K562 (cell line): ENCODE measurements at regions not wholly inside any gene's neighbourhood (a gene's known extent, or its start where the extent isn't known, plus 50 kb on each side); places are given as distances from the start of the nearest gene placed in this dataset.

ENCODE experiments used
- ATAC-seq: fragments of 200-7000 bp; cut with Tn5 transposase; 3 replicates; pipeline ENCODE4 v1.9.1; 2020; ENCODE audit warnings: moderate library complexity
- BruUV-seq: library from RNA; stranded (reverse); fragments of 400-500 nt; replicated peaks from 2 replicates; lab custom pipeline; 2021; lab: Mats Ljungman, UMichigan
- CTCF ChIA-PET: fragments of 300-600 bp; formaldehyde crosslinking; extraction: SDS; loops from one replicate; lab custom pipeline; 2021; ENCODE audit warnings: low intra/inter-chr PET ratio; lab: Yijun Ruan, JAX
- POLR2A ChIA-PET: fragments of 300-600, 350-650 bp; sonication (Branson Sonifier 250); formaldehyde crosslinking; extraction: SDS; loops from one replicate; lab custom pipeline; 2021; ENCODE audit warnings: antibody characterized with exemption, inconsistent platforms; lab: Yijun Ruan, JAX
- DNase-seq, 4 experiments: peaks; one replicate each; pipeline versions ENCODE4 v3.0.0 to v3.0.0-alpha.2; 2011 to 2018; ENCODE audit warnings: low spot score in 3 of 4, mixed read lengths in 3 of 4; ENCODE audit errors: extremely low read depth in 1 of 4
- FAIRE-seq: peaks from 2 replicates; lab custom pipeline; 2011; peaks lifted over from hg19 to GRCh38; lab: Jason Lieb, UNC
- H2AFZ ChIP-seq: 2 replicates; pipeline ENCODE4 v1.6.0; 2011; ENCODE audit warnings: low read depth, low read length, control low read depth, inconsistent platforms
- H3K27ac ChIP-seq: fragments of 200-600 bp; 3 replicates; pipeline ENCODE4 v1.8.0; 2011; ENCODE audit warnings: low read depth, mild to moderate bottlenecking, control low read depth, inconsistent platforms, low read length, moderate library complexity, mixed read lengths; ENCODE audit errors: extremely low read depth
- H3K27me3 ChIP-seq, 2 experiments: fragments of 300-600 bp in 1 of 2; 2 replicates in 1 of 2; 3 replicates in 1 of 2; pipeline versions ENCODE4 v1.6.0 to v1.8.0; 2011; ENCODE audit warnings: inconsistent platforms in 2 of 2, low read length in 2 of 2, mild to moderate bottlenecking in 1 of 2, mixed read lengths in 1 of 2, moderate library complexity in 1 of 2; ENCODE audit not compliant: control insufficient read depth in 2 of 2, insufficient read depth in 2 of 2
- H3K36me3 ChIP-seq: fragments of 300-600 bp; 3 replicates; pipeline ENCODE4 v1.8.0; 2011; ENCODE audit warnings: mild to moderate bottlenecking, low read length, inconsistent platforms; ENCODE audit not compliant: control insufficient read depth, insufficient read depth
- H3K4me1 ChIP-seq, 2 experiments: fragments of 200-600 bp in 1 of 2; replicated peaks in 1 of 2; 2 replicates in 1 of 2; 3 replicates in 1 of 2; pipeline versions ENCODE4 v1.5.1 to v1.8.0; 2011; ENCODE audit warnings: inconsistent platforms in 2 of 2, low read length in 2 of 2, mild to moderate bottlenecking in 1 of 2, mixed read lengths in 1 of 2, moderate library complexity in 1 of 2; ENCODE audit not compliant: control insufficient read depth in 2 of 2, insufficient read depth in 2 of 2
- H3K4me2 ChIP-seq: 2 replicates; pipeline ENCODE4 v1.6.1; 2011; ENCODE audit warnings: low read length, control low read depth, inconsistent platforms, mixed read lengths; ENCODE audit not compliant: insufficient read depth
- H3K4me3 ChIP-seq: fragments of 200-600 bp; sonication (generic), shearing (Covaris generic); 2 replicates; pipeline ENCODE4 v1.5.1; 2016; ENCODE audit warnings: control low read depth, inconsistent platforms
- H3K79me2 ChIP-seq: fragments of 200-600 bp; 3 replicates; pipeline ENCODE4 v1.8.0; 2011; ENCODE audit warnings: low read length, inconsistent platforms; ENCODE audit not compliant: control insufficient read depth, insufficient read depth
- H3K9ac ChIP-seq, 2 experiments: 2 replicates each; pipeline versions ENCODE4 v1.6.0 to v1.6.1; 2011; ENCODE audit warnings: low read depth in 2 of 2, low read length in 2 of 2, control low read depth in 1 of 2, inconsistent platforms in 1 of 2, mild to moderate bottlenecking in 1 of 2, mixed read lengths in 1 of 2; ENCODE audit not compliant: insufficient read depth in 1 of 2
- H3K9me1 ChIP-seq: one replicate; pipeline ENCODE4 v1.6.0; 2011; ENCODE audit warnings: inconsistent platforms, mild to moderate bottlenecking, low read length, moderate library complexity; ENCODE audit not compliant: control insufficient read depth, insufficient read depth
- H3K9me3 ChIP-seq: replicated peaks from 2 replicates; pipeline ENCODE4 v1.5.1; 2011; ENCODE audit warnings: low read depth, low read length, inconsistent platforms; ENCODE audit not compliant: control insufficient read depth, insufficient read depth
- H4K20me1 ChIP-seq: replicated peaks from 2 replicates; pipeline ENCODE4 v1.6.1; 2011; ENCODE audit warnings: low read length, inconsistent platforms, mixed read lengths; ENCODE audit not compliant: control insufficient read depth, insufficient read depth
- ATF3 ChIP-seq, 2 experiments: fragments of 450-650 bp in 1 of 2; sonication (generic) in 1 of 2; formaldehyde crosslinking in 1 of 2; IDR thresholded peaks in 1 of 2; conservative IDR thresholded peaks in 1 of 2; 2 replicates each; pipeline versions ENCODE4 v1.6.1 to v1.8.1; 2016 to 2023; ENCODE audit warnings: mild to moderate bottlenecking in 2 of 2, moderate library complexity in 2 of 2, inconsistent platforms in 1 of 2, missing genetic modification reagents in 1 of 2
- FOS ChIP-seq: IDR thresholded peaks from 3 replicates; pipeline ENCODE4 v1.6.1; 2011; ENCODE audit not compliant: insufficient read length; ENCODE audit errors: extremely low read depth
- HOXB6 ChIP-seq: fragments of 250-450 bp; sonication (Bioruptor Pico); IDR thresholded peaks from 2 replicates; pipeline ENCODE4 v1.5.1; 2022; ENCODE audit warnings: mild to moderate bottlenecking, borderline replicate concordance
- JUNB ChIP-seq: fragments of 450-650 bp; formaldehyde crosslinking; conservative IDR thresholded peaks from 2 replicates; pipeline ENCODE4 v1.4.0; 2020; ENCODE audit warnings: mild to moderate bottlenecking
- JUND ChIP-seq, 2 experiments: IDR thresholded peaks; 2 replicates in 1 of 2; 3 replicates in 1 of 2; pipeline ENCODE4 v1.6.1; 2011; ENCODE audit warnings: borderline replicate concordance in 2 of 2, low read depth in 2 of 2, low read length in 2 of 2, improper control_type of control experiment in 1 of 2, missing biosample characterization in 1 of 2, missing genetic modification characterization in 1 of 2, missing genetic modification reagents in 1 of 2
- MAZ ChIP-seq, 2 experiments: fragments of 450-650 bp in 1 of 2; sonication (generic) in 1 of 2; formaldehyde crosslinking; IDR thresholded peaks in 1 of 2; conservative IDR thresholded peaks in 1 of 2; 2 replicates each; pipeline versions ENCODE4 v1.4.0 to v1.5.0; 2020; ENCODE audit warnings: mild to moderate bottlenecking in 1 of 2, missing genetic modification reagents in 1 of 2
- NFIX ChIP-seq: fragments of 250-450 bp; sonication (Bioruptor Pico); IDR thresholded peaks from 2 replicates; pipeline ENCODE4 v1.4.0; 2020; ENCODE audit warnings: low read depth, mild to moderate bottlenecking, moderate library complexity
- PTRF ChIP-seq: fragments of 450-650 bp; IDR thresholded peaks from 2 replicates; pipeline ENCODE4 v1.6.1; 2016; ENCODE audit warnings: mild to moderate bottlenecking, missing genetic modification characterization, missing compliant biosample characterization
- SNIP1 ChIP-seq: fragments of 450-650 bp; IDR thresholded peaks from 2 replicates; pipeline ENCODE4 v1.7.1; 2017; ENCODE audit warnings: low read depth, mild to moderate bottlenecking
- THAP7 ChIP-seq: fragments of 250-450 bp; sonication (Bioruptor Pico); IDR thresholded peaks from 2 replicates; pipeline ENCODE4 v1.5.0; 2021
- ZEB2 ChIP-seq: fragments of 450-650 bp; IDR thresholded peaks from 2 replicates; pipeline ENCODE4 v1.6.1; 2016
- ZFP91 ChIP-seq: sonication (generic); formaldehyde crosslinking; IDR thresholded peaks from 2 replicates; pipeline ENCODE4 v1.8.0; 2022; ENCODE audit warnings: mild to moderate bottlenecking, missing genetic modification reagents
- ZNF253 ChIP-seq: fragments of 250-450 bp; sonication (Bioruptor Pico); conservative IDR thresholded peaks from 2 replicates; pipeline ENCODE4 v1.6.1; 2021; ENCODE audit warnings: mild to moderate bottlenecking
- ZNF512 ChIP-seq: IDR thresholded peaks from 2 replicates; pipeline ENCODE4 v1.6.1; 2016; ENCODE audit warnings: missing genetic modification characterization, missing compliant biosample characterization
- WGBS: fragments of 100-300 bp; shearing (Covaris generic); methylation state at CpG from one replicate; pipeline ENCODE4 v1.1.6; 2016; ENCODE audit warnings: low coverage, mixed read lengths; ENCODE audit not compliant: insufficient coverage; ENCODE audit errors: missing lambda C conversion rate; 5-methylcytosine and 5-hydroxymethylcytosine counted together
- in situ Hi-C: fragments of 300-500 bp; cut with MboI; formaldehyde crosslinking; loops from 4 replicates; pipeline ENCODE4 v1.15.0; 2018; ENCODE audit warnings: inconsistent platforms, mixed read lengths
- intact Hi-C: fragments of 100-400 bp; cut with micrococcal nuclease; formaldehyde crosslinking; loops from 2 replicates; pipeline ENCODE4 v1.14.2; 2022

GRCh38 chr3:194840661-194841514 is 155.2 kb downstream of the FAM43A start:
- no peaks in the 10 kb centered on the region for H3K9me1 ChIP-seq
- ATAC-seq (peak; percentile 78), FAIRE-seq (peak; percentile 40), DNase-seq (peak in 3 of 4 experiments; percentile 18 to 30 (median 23))
- peak overlapping the region; percentile 3; the same call in 1 of the 2 replicates for H3K4me2 ChIP-seq
- ChIA-PET POLR2A (interaction anchor here (1.3 kb wide), 1 partner anchor 11 kb away, joined by 3 read pairs; no protein-coding TSS in a partner anchor), CTCF (no interaction called here)
- H4K20me1 ChIP-seq, result no peaks in the 10 kb centered on the region; the same call in 1 of the 2 replicates
- intact Hi-C loops, result no loop called here
- H3K4me1 ChIP-seq, result no peaks in the 10 kb centered on the region
- H3K27ac ChIP-seq, result no peak overlapping the region
- no peak overlapping the region for H3K4me3 ChIP-seq
- 2% methylated on average over 21 of the region's 21 CpGs for WGBS
- no peak overlapping the region for H3K9ac ChIP-seq
- no TSS peak for BruUV-seq
- H2AFZ ChIP-seq, result no peak overlapping the region
- in situ Hi-C loops, result no loop called here
- no peaks in the 10 kb centered on the region for H3K79me2 ChIP-seq
- H3K9me3 ChIP-seq, result no peaks in the 10 kb centered on the region
- no peaks in the 10 kb centered on the region for H3K36me3 ChIP-seq
- peaks cover 9 to 21% of the 10 kb centered on the region in 2 experiments; a peak in 3 of 5 replicates for H3K27me3 ChIP-seq
- TF ChIP-seq ZEB2, result no peak
- TF ChIP-seq ZNF512 (tag), result no peak
- TF ChIP-seq NFIX (CRISPR knock-in tag), result no peak
- no peak for TF ChIP-seq ZFP91 (CRISPR knock-in tag)
- TF ChIP-seq SNIP1, result no peak
- TF ChIP-seq JUND (IDR thresholded peaks at IDR 0.05; ENCODE audit: borderline replicate concordance, low read depth, low read length), result peak; percentile 95
- TF ChIP-seq JUND (tag; IDR thresholded peaks at IDR 0.05; ENCODE audit: borderline replicate concordance, low read depth, low read length), result peak; percentile 95
- 0 out of 4 replicates have a peak, but pooled peaks of 1 of the 2 experiments have one; percentile 18 for TF ChIP-seq MAZ (CRISPR knock-in tag; conservative IDR thresholded peaks at IDR 0.05 in 1 of 2, IDR thresholded peaks at IDR 0.05 in 1 of 2)
- peak; percentile 87 for TF ChIP-seq ATF3 (IDR thresholded peaks at IDR 0.05)
- 0 out of 2 replicates have a peak, but pooled peaks have one; percentile 53 for TF ChIP-seq ATF3 (CRISPR knock-in tag; conservative IDR thresholded peaks at IDR 0.05)
- TF ChIP-seq HOXB6, result no peak
- peak; percentile 28 for TF ChIP-seq FOS
- peak; percentile 40; the same call in 1 of the 2 replicates for TF ChIP-seq JUNB (CRISPR knock-in tag)
- TF ChIP-seq ZNF253 (CRISPR knock-in tag), result no peak
- TF ChIP-seq PTRF (tag), result no peak
- no peak for TF ChIP-seq THAP7
